ENCODE measurements at regions not wholly inside any gene's neighbourhood (a gene's known extent, or its start where the extent isn't known, plus 50 kb on each side); places are given as distances from the start of the nearest gene placed in this dataset.
"Not testable (repeated sequence)": the region's sequence is repeated elsewhere in the genome, so short reads cannot be mapped to it uniquely, and the experiment has no call there.

GRCh38 chr4:12116009-12116552 lies 687.4 kb upstream of the HS3ST1 start:
- no peaks in the 10 kb centered on the region for H3K27me3 ChIP-seq (ENCODE audit: low read depth, low read length)
- H3K36me3 ChIP-seq (ENCODE audit: control insufficient read depth in 1 of 2, insufficient read depth in 2 of 2, low read length in 2 of 2) = no peaks in the 10 kb centered on the region
- no peaks in the 10 kb centered on the region for H3K4me1 ChIP-seq (ENCODE audit: control insufficient read depth in 1 of 2, insufficient read depth in 2 of 2, low read length in 2 of 2)
- no peak overlapping the region for H3K4me3 ChIP-seq (ENCODE audit: low read depth in 1 of 2, low read length in 2 of 2)
- no peak overlapping the region for H3K27ac ChIP-seq (ENCODE audit: low read length)
- H3K9me3 ChIP-seq (ENCODE audit: control insufficient read depth in 1 of 2, low read length in 2 of 2) = peaks cover 3 to 4% of the 10 kb centered on the region in 2 donors

GRCh38 chr4:12110627-12111026 lies 681.9 kb upstream of the HS3ST1 start:
- no peak overlapping the region for H3K4me3 ChIP-seq (ENCODE audit: low read depth in 1 of 2, low read length in 2 of 2)

GRCh38 chr4:12109056-12109455 lies 680.4 kb upstream of the HS3ST1 start:
- H3K4me1 ChIP-seq (ENCODE audit: control insufficient read depth in 1 of 2, insufficient read depth in 2 of 2, low read length in 2 of 2); H3K27ac ChIP-seq (ENCODE audit: low read length); H3K27me3 ChIP-seq (ENCODE audit: low read depth, low read length); H3K9me3 ChIP-seq (ENCODE audit: control insufficient read depth in 1 of 2, low read length in 2 of 2); H3K36me3 ChIP-seq (ENCODE audit: control insufficient read depth in 1 of 2, insufficient read depth in 2 of 2, low read length in 2 of 2); H3K4me3 ChIP-seq (ENCODE audit: low read depth in 1 of 2, low read length in 2 of 2): not testable (repeated sequence)

More at GRCh38 chr4:12110627-12111026, 681.9 kb upstream of the HS3ST1 start:
- no peaks in the 10 kb centered on the region for H3K36me3 ChIP-seq (ENCODE audit: control insufficient read depth in 1 of 2, insufficient read depth in 2 of 2, low read length in 2 of 2)
- H3K4me1 ChIP-seq (ENCODE audit: control insufficient read depth in 1 of 2, insufficient read depth in 2 of 2, low read length in 2 of 2) = no peaks in the 10 kb centered on the region
- H3K27ac ChIP-seq (ENCODE audit: low read length) = no peak overlapping the region
- no peaks in the 10 kb centered on the region for H3K27me3 ChIP-seq (ENCODE audit: low read depth, low read length)
- peaks cover 3 to 7% of the 10 kb centered on the region in 2 donors for H3K9me3 ChIP-seq (ENCODE audit: control insufficient read depth in 1 of 2, low read length in 2 of 2)

GRCh38 chr4:12105519-12105918 lies 676.8 kb upstream of the HS3ST1 start:
- Histone ChIP-seq H3K4me3 (ENCODE audit: low read depth in 1 of 2, low read length in 2 of 2) (no peak overlapping the region), H3K27me3 (ENCODE audit: low read depth, low read length) (no peaks in the 10 kb centered on the region), H3K9me3 (ENCODE audit: control insufficient read depth in 1 of 2, low read length in 2 of 2) (peaks cover 0 to under 1% of the 10 kb centered on the region in 2 donors), H3K27ac (ENCODE audit: low read length) (no peak overlapping the region), H3K4me1 (ENCODE audit: control insufficient read depth in 1 of 2, insufficient read depth in 2 of 2, low read length in 2 of 2) (no peaks in the 10 kb centered on the region), H3K36me3 (ENCODE audit: control insufficient read depth in 1 of 2, insufficient read depth in 2 of 2, low read length in 2 of 2) (no peaks in the 10 kb centered on the region)

- not testable (repeated sequence) for H3K4me3 ChIP-seq (ENCODE audit: low read depth in 1 of 2, low read length in 2 of 2); H3K36me3 ChIP-seq (ENCODE audit: control insufficient read depth in 1 of 2, insufficient read depth in 2 of 2, low read length in 2 of 2); H3K9me3 ChIP-seq (ENCODE audit: control insufficient read depth in 1 of 2, low read length in 2 of 2); H3K4me1 ChIP-seq (ENCODE audit: control insufficient read depth in 1 of 2, insufficient read depth in 2 of 2, low read length in 2 of 2); H3K27me3 ChIP-seq (ENCODE audit: low read depth, low read length); H3K27ac ChIP-seq (ENCODE audit: low read length)
Measured at GRCh38 chr4:12089920-12090319, 661.2 kb upstream of the HS3ST1 start.

- no peaks in the 10 kb centered on the region for H3K36me3 ChIP-seq (ENCODE audit: control insufficient read depth in 1 of 2, insufficient read depth in 2 of 2, low read length in 2 of 2)
- H3K4me3 ChIP-seq (ENCODE audit: low read depth in 1 of 2, low read length in 2 of 2) = no peak overlapping the region
- no peaks in the 10 kb centered on the region for H3K4me1 ChIP-seq (ENCODE audit: control insufficient read depth in 1 of 2, insufficient read depth in 2 of 2, low read length in 2 of 2)
- no peaks in the 10 kb centered on the region for H3K9me3 ChIP-seq (ENCODE audit: control insufficient read depth in 1 of 2, low read length in 2 of 2)
- H3K27me3 ChIP-seq (ENCODE audit: low read depth, low read length) = no peaks in the 10 kb centered on the region
- H3K27ac ChIP-seq (ENCODE audit: low read length) = no peak overlapping the region
Measured at GRCh38 chr4:12084690-12085089, 656.0 kb upstream of the HS3ST1 start.

- no peaks in the 10 kb centered on the region for H3K9me3 ChIP-seq (ENCODE audit: control insufficient read depth in 1 of 2, low read length in 2 of 2)
- H3K27ac ChIP-seq (ENCODE audit: low read length) = no peak overlapping the region
- H3K36me3 ChIP-seq (ENCODE audit: control insufficient read depth in 1 of 2, insufficient read depth in 2 of 2, low read length in 2 of 2) = no peaks in the 10 kb centered on the region
- H3K27me3 ChIP-seq (ENCODE audit: low read depth, low read length) = no peaks in the 10 kb centered on the region
- no peak overlapping the region for H3K4me3 ChIP-seq (ENCODE audit: low read depth in 1 of 2, low read length in 2 of 2)
- no peaks in the 10 kb centered on the region for H3K4me1 ChIP-seq (ENCODE audit: control insufficient read depth in 1 of 2, insufficient read depth in 2 of 2, low read length in 2 of 2)
Measured at GRCh38 chr4:12071316-12071715, 642.6 kb upstream of the HS3ST1 start.

- H3K27me3 ChIP-seq (ENCODE audit: low read depth, low read length) = no peaks in the 10 kb centered on the region
- no peaks in the 10 kb centered on the region for H3K4me1 ChIP-seq (ENCODE audit: control insufficient read depth in 1 of 2, insufficient read depth in 2 of 2, low read length in 2 of 2)
- H3K36me3 ChIP-seq (ENCODE audit: control insufficient read depth in 1 of 2, insufficient read depth in 2 of 2, low read length in 2 of 2) = no peaks in the 10 kb centered on the region
- no peak overlapping the region for H3K4me3 ChIP-seq (ENCODE audit: low read depth in 1 of 2, low read length in 2 of 2)
- no peaks in the 10 kb centered on the region for H3K9me3 ChIP-seq (ENCODE audit: control insufficient read depth in 1 of 2, low read length in 2 of 2)
- no peak overlapping the region for H3K27ac ChIP-seq (ENCODE audit: low read length)
Measured at GRCh38 chr4:12053966-12054365, 625.3 kb upstream of the HS3ST1 start.

GRCh38 chr4:12053556-12053955 lies 624.9 kb upstream of the HS3ST1 start:
- Histone ChIP-seq H3K27me3 (ENCODE audit: low read depth, low read length) (no peaks in the 10 kb centered on the region), H3K4me3 (ENCODE audit: low read depth in 1 of 2, low read length in 2 of 2) (no peak overlapping the region), H3K9me3 (ENCODE audit: control insufficient read depth in 1 of 2, low read length in 2 of 2) (no peaks in the 10 kb centered on the region), H3K27ac (ENCODE audit: low read length) (no peak overlapping the region), H3K36me3 (ENCODE audit: control insufficient read depth in 1 of 2, insufficient read depth in 2 of 2, low read length in 2 of 2) (no peaks in the 10 kb centered on the region), H3K4me1 (ENCODE audit: control insufficient read depth in 1 of 2, insufficient read depth in 2 of 2, low read length in 2 of 2) (no peaks in the 10 kb centered on the region)

GRCh38 chr4:12050357-12050756 lies 621.7 kb upstream of the HS3ST1 start:
- Histone ChIP-seq H3K9me3 (ENCODE audit: control insufficient read depth in 1 of 2, low read length in 2 of 2) (no peaks in the 10 kb centered on the region), H3K36me3 (ENCODE audit: control insufficient read depth in 1 of 2, insufficient read depth in 2 of 2, low read length in 2 of 2) (no peaks in the 10 kb centered on the region), H3K4me1 (ENCODE audit: control insufficient read depth in 1 of 2, insufficient read depth in 2 of 2, low read length in 2 of 2) (no peaks in the 10 kb centered on the region), H3K27me3 (ENCODE audit: low read depth, low read length) (no peaks in the 10 kb centered on the region), H3K4me3 (ENCODE audit: low read depth in 1 of 2, low read length in 2 of 2) (no peak overlapping the region), H3K27ac (ENCODE audit: low read length) (no peak overlapping the region)

GRCh38 chr4:12042818-12043217 lies 614.1 kb upstream of the HS3ST1 start:
- H3K4me1 ChIP-seq (ENCODE audit: control insufficient read depth in 1 of 2, insufficient read depth in 2 of 2, low read length in 2 of 2) = no peaks in the 10 kb centered on the region

GRCh38 chr4:12041828-12042227 lies 613.1 kb upstream of the HS3ST1 start:
- H3K9me3 ChIP-seq (ENCODE audit: control insufficient read depth in 1 of 2, low read length in 2 of 2) = peaks cover 0 to 7% of the 10 kb centered on the region in 2 donors
- no peaks in the 10 kb centered on the region for H3K27me3 ChIP-seq (ENCODE audit: low read depth, low read length)
- no peaks in the 10 kb centered on the region for H3K4me1 ChIP-seq (ENCODE audit: control insufficient read depth in 1 of 2, insufficient read depth in 2 of 2, low read length in 2 of 2)
- H3K4me3 ChIP-seq (ENCODE audit: low read depth in 1 of 2, low read length in 2 of 2) = no peak overlapping the region
- no peak overlapping the region for H3K27ac ChIP-seq (ENCODE audit: low read length)
- no peaks in the 10 kb centered on the region for H3K36me3 ChIP-seq (ENCODE audit: control insufficient read depth in 1 of 2, insufficient read depth in 2 of 2, low read length in 2 of 2)

More at GRCh38 chr4:12042818-12043217, 614.1 kb upstream of the HS3ST1 start:
- Histone ChIP-seq H3K9me3 (ENCODE audit: control insufficient read depth in 1 of 2, low read length in 2 of 2) (peaks cover 0 to 7% of the 10 kb centered on the region in 2 donors), H3K27ac (ENCODE audit: low read length) (no peak overlapping the region), H3K4me3 (ENCODE audit: low read depth in 1 of 2, low read length in 2 of 2) (no peak overlapping the region), H3K36me3 (ENCODE audit: control insufficient read depth in 1 of 2, insufficient read depth in 2 of 2, low read length in 2 of 2) (no peaks in the 10 kb centered on the region), H3K27me3 (ENCODE audit: low read depth, low read length) (no peaks in the 10 kb centered on the region)
